Esophagus squamous epithelium (tissue), 5 donors: ENCODE measurements at regions not wholly inside any gene's neighbourhood (a gene's known extent, or its start where the extent isn't known, plus 50 kb on each side); places are given as distances from the start of the nearest gene placed in this dataset.

ENCODE experiments used
- DNase-seq: peaks from one replicate; lab custom pipeline; 2025; lab: John Stamatoyannopoulos, UW
- H3K27ac ChIP-seq, 4 donors: fragments of 200-600 bp; sonication (generic); one replicate each; pipeline ENCODE4 v1.5.1; 2016 to 2019; ENCODE audit warnings: mild to moderate bottlenecking in 1 of 4
- H3K27me3 ChIP-seq, 4 donors: fragments of 200-600 bp; sonication (generic); 1 replicate in 3 of 4; 2 replicates in 1 of 4; pipeline versions ENCODE4 v1.5.1 to v1.6.0; 2017 to 2021; ENCODE audit warnings: antibody characterized with exemption in 1 of 4
- H3K36me3 ChIP-seq, 3 donors: fragments of 200-600 bp; sonication (generic); one replicate each; pipeline ENCODE4 v1.5.1; 2016 to 2019
- H3K4me1 ChIP-seq, 3 donors: fragments of 200-600 bp; sonication (generic); one replicate each; pipeline ENCODE4 v1.5.1; 2017 to 2019
- H3K4me3 ChIP-seq, 4 donors: fragments of 200-600 bp; sonication (generic); 1 replicate in 3 of 4; 2 replicates in 1 of 4; pipeline ENCODE4 v1.5.1; 2016 to 2019; ENCODE audit warnings: mild to moderate bottlenecking in 2 of 4, moderate library complexity in 1 of 4
- H3K9me3 ChIP-seq, 3 donors: fragments of 200-600 bp; sonication (generic); one replicate each; pipeline ENCODE4 v1.5.1; 2016 to 2019
- CTCF ChIP-seq, 6 experiments: fragments of 450-650 bp in 4 of 6; fragments of 200-600 bp in 2 of 6; sonication (generic) in 2 of 6; IDR thresholded peaks; one replicate each; pipeline ENCODE4 v1.5.1; 2016 to 2019; ENCODE audit warnings: antibody characterized with exemption in 6 of 6, mild to moderate bottlenecking in 4 of 6, moderate library complexity in 4 of 6
- POLR2A ChIP-seq, 4 donors: fragments of 450-650 bp; IDR thresholded peaks; one replicate each; pipeline ENCODE4 v1.6.1; 2017; ENCODE audit warnings: antibody characterized with exemption in 4 of 4, mild to moderate bottlenecking in 4 of 4, moderate library complexity in 3 of 4
- WGBS, 2 donors: methylation state at CpG; one replicate each; pipeline ENCODE4 v1.1.5; 2018; 5-methylcytosine and 5-hydroxymethylcytosine counted together
- intact Hi-C: fragments of 100-400 bp; cut with DNase I; formaldehyde crosslinking; loops from one replicate; pipeline ENCODE4 v1.15.0; 2022
- donor health status: DM: yes; HTN: yes; CAD: no.

- no peak for DNase-seq
- Histone ChIP-seq H3K27me3 (no peaks in the 10 kb centered on the region), H3K4me1 (no peaks in the 10 kb centered on the region), H3K36me3 (no peaks in the 10 kb centered on the region), H3K4me3 (no peak overlapping the region), H3K9me3 (peaks cover 0 to 5% (median 0%) of the 10 kb centered on the region in 3 donors), H3K27ac (no peak overlapping the region)
- 73 to 81% methylated on average over 3 of the region's 3 CpGs for WGBS, 2 donors
- intact Hi-C loops: no loop called here
- TF ChIP-seq POLR2A (IDR thresholded peaks at IDR 0.05) (no peak), CTCF (IDR thresholded peaks at IDR 0.05) (no peak)
Measured at GRCh38 chr20:6524305-6524704, 243.2 kb upstream of the BMP2 start.

- Histone ChIP-seq H3K27me3 (no peaks in the 10 kb centered on the region), H3K4me1 (no peaks in the 10 kb centered on the region), H3K9me3 (no peaks in the 10 kb centered on the region), H3K4me3 (no peak overlapping the region), H3K27ac (no peak overlapping the region), H3K36me3 (no peaks in the 10 kb centered on the region)
- WGBS, 2 donors: 10 to 33% methylated on average over 1 of the region's 1 CpG
- intact Hi-C loops: no loop called here
- no peak for TF ChIP-seq POLR2A (IDR thresholded peaks at IDR 0.05)
- TF ChIP-seq CTCF (IDR thresholded peaks at IDR 0.05): no peak
- DNase-seq: no peak
Measured at GRCh38 chr20:6519556-6519955, 247.9 kb upstream of the BMP2 start.

GRCh38 chr20:6515261-6515660 lies 252.2 kb upstream of the BMP2 start:
- Histone ChIP-seq H3K9me3 (no peaks in the 10 kb centered on the region), H3K4me3 (no peak overlapping the region), H3K36me3 (no peaks in the 10 kb centered on the region), H3K27me3 (no peaks in the 10 kb centered on the region), H3K27ac (no peak overlapping the region), H3K4me1 (no peaks in the 10 kb centered on the region)
- no peak for DNase-seq
- 8 to 10% methylated on average over 1 of the region's 1 CpG for WGBS, 2 donors
- intact Hi-C loops: no loop called here
- TF ChIP-seq CTCF (IDR thresholded peaks at IDR 0.05) (no peak), POLR2A (IDR thresholded peaks at IDR 0.05) (no peak)

- intact Hi-C loops: no loop called here
- Histone ChIP-seq H3K4me3 (no peak overlapping the region), H3K27ac (no peak overlapping the region), H3K36me3 (no peaks in the 10 kb centered on the region), H3K9me3 (no peaks in the 10 kb centered on the region), H3K27me3 (no peaks in the 10 kb centered on the region), H3K4me1 (no peaks in the 10 kb centered on the region)
- WGBS, 2 donors: 67 to 78% methylated on average over 6 of the region's 6 CpGs
- TF ChIP-seq CTCF (IDR thresholded peaks at IDR 0.05) (no peak), POLR2A (IDR thresholded peaks at IDR 0.05) (no peak)
- no peak for DNase-seq
Measured at GRCh38 chr20:6513599-6513998, 253.9 kb upstream of the BMP2 start.

- no peaks in the 10 kb centered on the region for H3K4me1 ChIP-seq
- no peak for DNase-seq
- no peaks in the 10 kb centered on the region for H3K9me3 ChIP-seq
- H3K27ac ChIP-seq: no peak overlapping the region
- no peak overlapping the region for H3K4me3 ChIP-seq
- intact Hi-C loops: no loop called here
- WGBS, 2 donors: 44 to 67% methylated on average over 1 of the region's 1 CpG
- TF ChIP-seq POLR2A (IDR thresholded peaks at IDR 0.05): no peak
- TF ChIP-seq CTCF (IDR thresholded peaks at IDR 0.05): no peak
- H3K27me3 ChIP-seq: no peaks in the 10 kb centered on the region
- no peaks in the 10 kb centered on the region for H3K36me3 ChIP-seq
Measured at GRCh38 chr20:6509374-6509773, 258.1 kb upstream of the BMP2 start.
